GM19452 (cell line): ENCODE measurements at regions not wholly inside any gene's neighbourhood (a gene's known extent, or its start where the extent isn't known, plus 50 kb on each side); places are given as distances from the start of the nearest gene placed in this dataset.

ENCODE experiments used
- ATAC-seq: cut with Tn5 transposase; IDR thresholded peaks from one replicate; pipeline ENCODE4 v1.9.1; 2021; ENCODE audit not compliant: unreplicated experiment

- no peak for ATAC-seq
Measured at GRCh38 chr5:117204926-117205869, 630.6 kb upstream of the SEMA6A start.

GRCh38 chr5:117204404-117204803 is 629.8 kb upstream of the SEMA6A start:
- ATAC-seq: no peak

- ATAC-seq: no peak
Measured at GRCh38 chr5:117203584-117203983, 629.0 kb upstream of the SEMA6A start.

- ATAC-seq: no peak
Measured at GRCh38 chr5:117201001-117201400, 626.4 kb upstream of the SEMA6A start.

GRCh38 chr5:117195076-117195475 is 620.5 kb upstream of the SEMA6A start:
- no peak for ATAC-seq

- no peak for ATAC-seq
Measured at GRCh38 chr5:117191251-117191650, 616.6 kb upstream of the SEMA6A start.

- ATAC-seq: no peak
Measured at GRCh38 chr5:117189784-117190183, 615.2 kb upstream of the SEMA6A start.

GRCh38 chr5:117188211-117188610 is 613.6 kb upstream of the SEMA6A start:
- ATAC-seq: no peak

- no peak for ATAC-seq
Measured at GRCh38 chr5:117186751-117187150, 612.1 kb upstream of the SEMA6A start.

GRCh38 chr5:117183326-117183725 is 608.7 kb upstream of the SEMA6A start:
- ATAC-seq: no peak

GRCh38 chr5:117182104-117182503 is 607.5 kb upstream of the SEMA6A start:
- ATAC-seq: no peak

- ATAC-seq: no peak
Measured at GRCh38 chr5:117177302-117177701, 602.7 kb upstream of the SEMA6A start.

- ATAC-seq: no peak
Measured at GRCh38 chr5:117165068-117165467, 590.4 kb upstream of the SEMA6A start.

GRCh38 chr5:117161718-117162335 is 587.2 kb upstream of the SEMA6A start:
- ATAC-seq: no peak

GRCh38 chr5:117160391-117160790 is 585.8 kb upstream of the SEMA6A start:
- ATAC-seq: no peak

- ATAC-seq: no peak
Measured at GRCh38 chr5:117149312-117149711, 574.7 kb upstream of the SEMA6A start.

GRCh38 chr5:117144086-117144485 is 569.5 kb upstream of the SEMA6A start:
- no peak for ATAC-seq

- no peak for ATAC-seq
Measured at GRCh38 chr5:117143406-117143805, 568.8 kb upstream of the SEMA6A start.

- ATAC-seq: no peak
Measured at GRCh38 chr5:117138523-117138922, 563.9 kb upstream of the SEMA6A start.

- ATAC-seq: no peak
Measured at GRCh38 chr5:117135851-117136250, 561.2 kb upstream of the SEMA6A start.

- no peak for ATAC-seq
Measured at GRCh38 chr5:117133198-117133597, 558.6 kb upstream of the SEMA6A start.

GRCh38 chr5:117131876-117132275 is 557.3 kb upstream of the SEMA6A start:
- no peak for ATAC-seq
